ENCODE measurements at regions not wholly inside any gene's neighbourhood (a gene's known extent, or its start where the extent isn't known, plus 50 kb on each side); places are given as distances from the start of the nearest gene placed in this dataset.

DNA sequence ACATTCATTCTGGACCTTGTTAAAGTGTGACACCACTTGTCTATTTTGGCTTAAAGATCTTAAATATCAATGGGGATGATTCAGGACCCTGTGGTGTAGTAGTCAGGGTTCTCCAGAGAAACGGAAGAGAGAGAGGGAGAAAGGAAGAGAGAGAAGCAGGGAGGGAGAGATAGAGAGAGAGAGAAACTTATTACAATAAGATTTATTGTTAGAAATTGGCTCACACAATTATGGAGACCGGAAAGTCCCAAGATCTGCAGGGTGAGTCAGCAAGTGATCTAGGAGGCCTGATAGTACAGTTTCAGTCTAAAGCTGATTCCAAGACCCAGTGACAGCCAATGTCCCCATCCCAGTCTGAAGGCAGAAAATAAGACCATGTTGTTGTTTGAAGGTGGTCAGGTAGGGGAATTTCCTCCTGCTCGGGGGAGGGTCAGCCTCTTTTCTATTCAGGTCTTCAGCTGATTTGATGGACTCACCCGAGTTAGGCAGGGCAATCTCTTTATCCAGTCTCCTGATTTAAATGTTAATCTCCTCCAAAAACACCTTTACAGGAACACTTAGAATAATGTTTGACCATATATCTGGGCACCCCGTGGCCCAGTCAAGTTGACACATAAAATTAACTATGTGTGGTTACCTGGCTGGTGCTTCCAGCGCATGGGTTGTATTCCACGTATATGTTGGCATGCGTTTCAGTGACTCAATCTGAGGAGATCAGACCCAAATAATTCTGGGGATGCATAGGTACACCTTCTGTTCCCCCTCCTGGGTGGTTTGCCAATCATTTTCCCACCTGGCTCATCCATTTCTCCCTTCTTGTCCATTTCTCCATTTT lies 1350.5 kb downstream of the TBC1D22A start:
- TF ChIP-seq, protein P1, sequence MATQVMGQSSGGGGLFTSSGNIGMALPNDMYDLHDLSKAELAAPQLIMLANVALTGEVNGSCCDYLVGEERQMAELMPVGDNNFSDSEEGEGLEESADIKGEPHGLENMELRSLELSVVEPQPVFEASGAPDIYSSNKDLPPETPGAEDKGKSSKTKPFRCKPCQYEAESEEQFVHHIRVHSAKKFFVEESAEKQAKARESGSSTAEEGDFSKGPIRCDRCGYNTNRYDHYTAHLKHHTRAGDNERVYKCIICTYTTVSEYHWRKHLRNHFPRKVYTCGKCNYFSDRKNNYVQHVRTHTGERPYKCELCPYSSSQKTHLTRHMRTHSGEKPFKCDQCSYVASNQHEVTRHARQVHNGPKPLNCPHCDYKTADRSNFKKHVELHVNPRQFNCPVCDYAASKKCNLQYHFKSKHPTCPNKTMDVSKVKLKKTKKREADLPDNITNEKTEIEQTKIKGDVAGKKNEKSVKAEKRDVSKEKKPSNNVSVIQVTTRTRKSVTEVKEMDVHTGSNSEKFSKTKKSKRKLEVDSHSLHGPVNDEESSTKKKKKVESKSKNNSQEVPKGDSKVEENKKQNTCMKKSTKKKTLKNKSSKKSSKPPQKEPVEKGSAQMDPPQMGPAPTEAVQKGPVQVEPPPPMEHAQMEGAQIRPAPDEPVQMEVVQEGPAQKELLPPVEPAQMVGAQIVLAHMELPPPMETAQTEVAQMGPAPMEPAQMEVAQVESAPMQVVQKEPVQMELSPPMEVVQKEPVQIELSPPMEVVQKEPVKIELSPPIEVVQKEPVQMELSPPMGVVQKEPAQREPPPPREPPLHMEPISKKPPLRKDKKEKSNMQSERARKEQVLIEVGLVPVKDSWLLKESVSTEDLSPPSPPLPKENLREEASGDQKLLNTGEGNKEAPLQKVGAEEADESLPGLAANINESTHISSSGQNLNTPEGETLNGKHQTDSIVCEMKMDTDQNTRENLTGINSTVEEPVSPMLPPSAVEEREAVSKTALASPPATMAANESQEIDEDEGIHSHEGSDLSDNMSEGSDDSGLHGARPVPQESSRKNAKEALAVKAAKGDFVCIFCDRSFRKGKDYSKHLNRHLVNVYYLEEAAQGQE (tag by site-specific recombination; IDR thresholded peaks at IDR 0.05): no peak
- TF ChIP-seq ZNF785 (tag by site-specific recombination; IDR thresholded peaks at IDR 0.05) (no peak), OVOL3 (tag by site-specific recombination; IDR thresholded peaks at IDR 0.05) (no peak)
